ENCODE measurements at regions not wholly inside any gene's neighbourhood (a gene's known extent, or its start where the extent isn't known, plus 50 kb on each side); places are given as distances from the start of the nearest gene placed in this dataset.
"Not testable (repeated sequence)": the region's sequence is repeated elsewhere in the genome, so short reads cannot be mapped to it uniquely, and the experiment has no call there.

DNA sequence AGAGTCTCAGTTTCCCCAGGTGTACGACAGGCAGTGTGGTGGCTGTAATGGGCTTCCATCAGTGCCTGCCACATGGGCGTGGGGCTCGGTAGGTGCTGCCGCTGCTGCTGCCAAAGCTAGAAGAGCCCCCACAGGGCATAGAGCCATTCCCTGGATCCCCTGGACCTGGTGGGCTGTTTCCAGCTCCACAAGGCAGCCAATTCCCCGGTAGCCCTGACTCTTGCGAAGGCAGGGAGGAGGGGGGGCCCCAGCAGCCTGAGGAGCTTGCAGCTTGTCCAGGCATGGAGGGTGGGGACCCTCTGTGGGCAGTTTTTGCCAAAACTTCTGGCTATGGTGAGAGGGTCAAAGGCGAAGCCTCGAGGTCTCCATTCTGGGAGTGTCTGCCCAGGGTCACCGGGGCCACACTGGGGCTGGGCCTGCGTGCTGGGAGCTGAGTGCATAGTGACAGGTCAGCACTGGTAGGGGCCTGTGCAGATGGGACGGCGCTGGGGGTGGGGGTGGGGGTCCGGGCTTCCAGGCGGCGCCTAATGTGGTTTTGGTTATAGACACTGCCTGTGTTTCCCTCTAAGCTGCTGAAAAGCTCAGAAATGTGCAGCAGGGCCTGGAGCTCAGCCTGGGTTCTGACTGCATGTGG is 56.8 kb upstream of the METTL9 start:
- CTCF ChIA-PET (ENCODE audit: low intra/inter-chr PET ratio); H3K9me3 ChIP-seq (replicated peaks; ENCODE audit: control insufficient read depth, insufficient read depth, low read depth, low read length); H3K4me3 ChIP-seq; H3K79me2 ChIP-seq (ENCODE audit: control insufficient read depth, insufficient read depth, low read length); H4K20me1 ChIP-seq (replicated peaks; ENCODE audit: control insufficient read depth, insufficient read depth, low read length); BruUV-seq (replicated peaks); H3K4me2 ChIP-seq (ENCODE audit: insufficient read depth, low read length); H3K36me3 ChIP-seq (ENCODE audit: control insufficient read depth, insufficient read depth, low read length); H2AFZ ChIP-seq (ENCODE audit: low read depth, low read length); FAIRE-seq; H3K9ac ChIP-seq (ENCODE audit: insufficient read depth in 1 of 2, low read depth in 2 of 2, low read length in 2 of 2); POLR2A ChIA-PET; H3K4me1 ChIP-seq (replicated peaks in 1 of 2; ENCODE audit: control insufficient read depth in 2 of 2, insufficient read depth in 2 of 2, low read length in 2 of 2); H3K27me3 ChIP-seq (ENCODE audit: control insufficient read depth in 2 of 2, insufficient read depth in 2 of 2, low read length in 2 of 2); intact Hi-C loops (cut with micrococcal nuclease); in situ Hi-C loops (cut with MboI); DNase-seq (ENCODE audit: extremely low read depth in 1 of 4, low spot score in 3 of 4); H3K27ac ChIP-seq (ENCODE audit: extremely low read depth, low read depth, low read length); H3K9me1 ChIP-seq (ENCODE audit: control insufficient read depth, insufficient read depth, low read length): not testable (repeated sequence)
- 81% methylated on average over 2 of the region's 15 CpGs for WGBS (ENCODE audit: insufficient coverage, low coverage, missing lambda C conversion rate)
- ATAC-seq: 0 out of 3 replicates have a peak, but pooled peaks have one; percentile 12

DNA sequence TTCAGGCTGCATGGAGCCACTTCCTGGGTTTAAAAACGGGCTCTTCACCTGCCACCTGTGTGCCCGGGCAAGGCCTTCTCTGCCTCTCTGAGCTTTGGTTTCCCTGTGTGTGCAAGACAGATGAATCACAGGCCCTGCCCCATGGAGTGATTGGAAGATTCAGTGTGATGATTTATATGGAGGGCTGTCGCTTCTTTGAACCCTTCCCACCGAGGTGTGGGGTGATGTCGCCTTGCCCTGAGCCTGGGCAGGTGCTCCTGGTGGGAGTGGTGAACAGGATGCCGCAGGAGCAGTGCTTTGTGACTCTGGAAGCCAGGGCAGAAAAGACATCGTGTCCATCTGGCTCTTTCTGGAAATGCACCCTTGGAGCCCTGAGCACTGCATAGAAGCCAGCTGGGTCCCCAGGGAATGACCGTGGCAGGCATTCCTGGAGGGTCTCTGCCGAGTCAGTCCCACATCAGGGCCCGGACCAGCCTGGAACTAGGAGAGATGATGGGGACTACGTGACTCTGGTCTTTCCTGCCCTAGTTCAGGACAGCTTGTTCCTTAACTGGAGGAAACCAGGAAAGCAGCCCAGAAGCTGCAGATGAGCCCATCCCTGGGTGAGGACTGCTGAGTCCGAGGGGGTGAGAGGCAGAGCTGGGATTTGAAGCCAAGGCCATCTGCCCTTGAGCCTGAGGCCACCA is 56.1 kb upstream of the METTL9 start:
- BruUV-seq (replicated peaks); H3K9me3 ChIP-seq (replicated peaks; ENCODE audit: control insufficient read depth, insufficient read depth, low read depth, low read length); H3K9me1 ChIP-seq (ENCODE audit: control insufficient read depth, insufficient read depth, low read length); H3K4me3 ChIP-seq; H3K79me2 ChIP-seq (ENCODE audit: control insufficient read depth, insufficient read depth, low read length); CTCF ChIA-PET (ENCODE audit: low intra/inter-chr PET ratio); H3K9ac ChIP-seq (ENCODE audit: insufficient read depth in 1 of 2, low read depth in 2 of 2, low read length in 2 of 2); H3K4me2 ChIP-seq (ENCODE audit: insufficient read depth, low read length); in situ Hi-C loops (cut with MboI); DNase-seq (ENCODE audit: extremely low read depth in 1 of 4, low spot score in 3 of 4); H3K4me1 ChIP-seq (replicated peaks in 1 of 2; ENCODE audit: control insufficient read depth in 2 of 2, insufficient read depth in 2 of 2, low read length in 2 of 2); H3K27ac ChIP-seq (ENCODE audit: extremely low read depth, low read depth, low read length); FAIRE-seq; intact Hi-C loops (cut with micrococcal nuclease); H3K27me3 ChIP-seq (ENCODE audit: control insufficient read depth in 2 of 2, insufficient read depth in 2 of 2, low read length in 2 of 2); POLR2A ChIA-PET; H3K36me3 ChIP-seq (ENCODE audit: control insufficient read depth, insufficient read depth, low read length); H4K20me1 ChIP-seq (replicated peaks; ENCODE audit: control insufficient read depth, insufficient read depth, low read length); H2AFZ ChIP-seq (ENCODE audit: low read depth, low read length): not testable (repeated sequence)
- WGBS (ENCODE audit: insufficient coverage, low coverage, missing lambda C conversion rate): 38% methylated on average over 12 of the region's 12 CpGs
- TF ChIP-seq MEIS2 (IDR thresholded peaks at IDR 0.05; ENCODE audit: partially characterized antibody): peak; percentile 37
- TF ChIP-seq, protein P1, sequence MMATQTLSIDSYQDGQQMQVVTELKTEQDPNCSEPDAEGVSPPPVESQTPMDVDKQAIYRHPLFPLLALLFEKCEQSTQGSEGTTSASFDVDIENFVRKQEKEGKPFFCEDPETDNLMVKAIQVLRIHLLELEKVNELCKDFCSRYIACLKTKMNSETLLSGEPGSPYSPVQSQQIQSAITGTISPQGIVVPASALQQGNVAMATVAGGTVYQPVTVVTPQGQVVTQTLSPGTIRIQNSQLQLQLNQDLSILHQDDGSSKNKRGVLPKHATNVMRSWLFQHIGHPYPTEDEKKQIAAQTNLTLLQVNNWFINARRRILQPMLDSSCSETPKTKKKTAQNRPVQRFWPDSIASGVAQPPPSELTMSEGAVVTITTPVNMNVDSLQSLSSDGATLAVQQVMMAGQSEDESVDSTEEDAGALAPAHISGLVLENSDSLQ (IDR thresholded peaks at IDR 0.05): peak; percentile 68
- ATAC-seq: peak; percentile 6; the same call in 1 of the 3 replicates

DNA sequence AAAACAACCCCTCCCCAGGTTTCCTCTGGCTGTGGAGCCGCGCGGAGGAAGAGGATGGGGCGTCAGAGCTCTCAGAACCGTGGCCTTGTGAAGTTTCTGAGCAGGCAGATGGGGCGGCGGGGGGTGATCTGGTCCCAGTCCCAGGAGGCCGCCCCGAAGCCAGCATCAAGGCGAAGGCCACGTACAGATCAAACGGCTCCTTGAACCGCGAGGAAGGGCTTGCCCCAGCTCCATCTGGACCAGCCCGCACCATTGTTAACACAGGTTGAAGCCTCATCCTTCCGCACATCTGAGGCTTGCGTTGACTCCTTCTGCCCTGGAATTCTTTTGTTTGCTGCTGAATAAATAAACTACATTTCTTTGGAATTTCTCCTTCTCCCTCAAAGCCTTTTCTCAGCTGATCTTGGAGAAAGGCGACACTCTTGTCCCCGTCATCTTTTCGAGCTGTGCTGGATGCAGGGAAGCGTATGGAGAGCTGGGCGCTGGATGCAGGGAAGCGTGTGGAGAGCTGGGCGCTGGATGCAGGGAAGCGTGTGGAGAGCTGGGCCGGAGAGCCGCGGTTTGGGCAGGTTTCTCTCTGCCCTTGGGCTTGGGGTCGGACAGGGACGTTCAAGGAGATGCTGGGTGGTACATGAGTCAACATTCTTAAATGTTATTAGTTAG is 53.6 kb upstream of the METTL9 start:
- FAIRE-seq; H3K9me3 ChIP-seq (replicated peaks; ENCODE audit: control insufficient read depth, insufficient read depth, low read depth, low read length); DNase-seq (ENCODE audit: extremely low read depth in 1 of 4, low spot score in 3 of 4); ATAC-seq; H3K27ac ChIP-seq (ENCODE audit: extremely low read depth, low read depth, low read length); H3K4me3 ChIP-seq; H3K4me1 ChIP-seq (replicated peaks in 1 of 2; ENCODE audit: control insufficient read depth in 2 of 2, insufficient read depth in 2 of 2, low read length in 2 of 2); BruUV-seq (replicated peaks); H3K27me3 ChIP-seq (ENCODE audit: control insufficient read depth in 2 of 2, insufficient read depth in 2 of 2, low read length in 2 of 2); H3K36me3 ChIP-seq (ENCODE audit: control insufficient read depth, insufficient read depth, low read length); H3K9me1 ChIP-seq (ENCODE audit: control insufficient read depth, insufficient read depth, low read length); H4K20me1 ChIP-seq (replicated peaks; ENCODE audit: control insufficient read depth, insufficient read depth, low read length); CTCF ChIA-PET (ENCODE audit: low intra/inter-chr PET ratio); intact Hi-C loops (cut with micrococcal nuclease); H2AFZ ChIP-seq (ENCODE audit: low read depth, low read length); in situ Hi-C loops (cut with MboI); H3K4me2 ChIP-seq (ENCODE audit: insufficient read depth, low read length); H3K9ac ChIP-seq (ENCODE audit: insufficient read depth in 1 of 2, low read depth in 2 of 2, low read length in 2 of 2); H3K79me2 ChIP-seq (ENCODE audit: control insufficient read depth, insufficient read depth, low read length); POLR2A ChIA-PET: not testable (repeated sequence)
- 77% methylated on average over 25 of the region's 30 CpGs for WGBS (ENCODE audit: insufficient coverage, low coverage, missing lambda C conversion rate)
